Mesothelial cell of epicardium (in vitro differentiated cells): ENCODE measurements at regions not wholly inside any gene's neighbourhood (a gene's known extent, or its start where the extent isn't known, plus 50 kb on each side); places are given as distances from the start of the nearest gene placed in this dataset.

Experiments used
- DNase-seq, 2 experiments: peaks; one replicate each; pipeline ENCODE4 v3.0.0; 2021; ENCODE audit warnings: low spot score in 2 of 2; ENCODE audit not compliant: unreplicated experiment in 2 of 2
- H3K27ac Mint-ChIP-seq: 2 replicates; pipeline ENCODE4 v1.8.0; 2021; ENCODE audit warnings: mixed read lengths
- H3K27me3 Mint-ChIP-seq: 2 replicates; pipeline ENCODE4 v1.8.0; 2021; ENCODE audit warnings: low read depth, mixed read lengths
- H3K36me3 Mint-ChIP-seq: 2 replicates; pipeline ENCODE4 v1.8.0; 2021; ENCODE audit warnings: mixed read lengths
- H3K4me1 Mint-ChIP-seq: 2 replicates; pipeline ENCODE4 v1.8.0; 2021; ENCODE audit warnings: mixed read lengths
- H3K4me3 Mint-ChIP-seq: 2 replicates; pipeline ENCODE4 v1.8.0; 2021; ENCODE audit warnings: mild to moderate bottlenecking, moderate library complexity, mixed read lengths
- H3K9me3 Mint-ChIP-seq: 2 replicates; pipeline ENCODE4 v1.8.0; 2021; ENCODE audit warnings: mixed read lengths
- CTCF ChIP-seq: fragments of 200-600 bp; sonication (generic); IDR thresholded peaks from one replicate; pipeline ENCODE4 v1.5.0; 2021; ENCODE audit warnings: antibody characterized with exemption; ENCODE audit not compliant: unreplicated experiment

- Mint-ChIP-seq H3K27ac (no peak overlapping the region), H3K4me1 (peaks cover 4% of the 10 kb centered on the region), H3K9me3 (no peaks in the 10 kb centered on the region), H3K27me3 (peaks cover 23% of the 10 kb centered on the region), H3K36me3 (no peaks in the 10 kb centered on the region), H3K4me3 (no peak overlapping the region)
- no peak for DNase-seq
- no peak for TF ChIP-seq CTCF
Observed at GRCh38 chr9:135241381-135242048, 154.0 kb downstream of the OLFM1 start.

GRCh38 chr9:135242049-135242396 is 154.6 kb downstream of the OLFM1 start:
- peaks cover 22% of the 10 kb centered on the region for H3K27me3 Mint-ChIP-seq
- no peak for DNase-seq
- H3K9me3 Mint-ChIP-seq, result no peaks in the 10 kb centered on the region
- no peak overlapping the region for H3K27ac Mint-ChIP-seq
- TF ChIP-seq CTCF, result no peak
- peaks cover 4% of the 10 kb centered on the region for H3K4me1 Mint-ChIP-seq
- no peaks in the 10 kb centered on the region for H3K36me3 Mint-ChIP-seq
- H3K4me3 Mint-ChIP-seq, result no peak overlapping the region

GRCh38 chr9:135242406-135242805 is 154.9 kb downstream of the OLFM1 start:
- Mint-ChIP-seq H3K4me3 (no peak overlapping the region), H3K36me3 (no peaks in the 10 kb centered on the region), H3K27ac (no peak overlapping the region), H3K27me3 (peaks cover 26% of the 10 kb centered on the region), H3K4me1 (peaks cover 4% of the 10 kb centered on the region), H3K9me3 (no peaks in the 10 kb centered on the region)
- no peak for TF ChIP-seq CTCF
- no peak for DNase-seq

- no peak for TF ChIP-seq CTCF
- Mint-ChIP-seq H3K27me3 (peaks cover 30% of the 10 kb centered on the region), H3K4me1 (peaks cover 4% of the 10 kb centered on the region), H3K27ac (no peak overlapping the region), H3K36me3 (no peaks in the 10 kb centered on the region), H3K4me3 (no peak overlapping the region), H3K9me3 (no peaks in the 10 kb centered on the region)
- no peak for DNase-seq
Observed at GRCh38 chr9:135243201-135244190, 156.0 kb downstream of the OLFM1 start.

- H3K36me3 Mint-ChIP-seq, result no peaks in the 10 kb centered on the region
- DNase-seq, result no peak
- no peak for TF ChIP-seq CTCF
- H3K9me3 Mint-ChIP-seq, result no peaks in the 10 kb centered on the region
- peaks cover 4% of the 10 kb centered on the region for H3K4me1 Mint-ChIP-seq
- H3K27ac Mint-ChIP-seq, result no peak overlapping the region
- peaks cover 30% of the 10 kb centered on the region for H3K27me3 Mint-ChIP-seq
- no peak overlapping the region for H3K4me3 Mint-ChIP-seq
Observed at GRCh38 chr9:135244271-135245221, 157.1 kb downstream of the OLFM1 start.
